22Rv1 (cell line): ENCODE measurements at regions not wholly inside any gene's neighbourhood (a gene's known extent, or its start where the extent isn't known, plus 50 kb on each side); places are given as distances from the start of the nearest gene placed in this dataset.

ENCODE experiments used
- H3K27ac ChIP-seq: fragments of 450-650 bp; 2 replicates; pipeline ENCODE4 v1.5.1; 2017
- ZFX ChIP-seq: fragments of 450-650 bp; IDR thresholded peaks from 2 replicates; pipeline ENCODE4 v1.6.1; 2017; ENCODE audit warnings: antibody characterized with exemption, borderline replicate concordance
- TF ChIP-seq, protein P1 (sequence below): fragments of 450-650 bp; IDR thresholded peaks from 2 replicates; pipeline ENCODE4 v1.5.1; 2017; ENCODE audit warnings: mild to moderate bottlenecking

GRCh38 chrX:7789200-7789599 lies 53.8 kb upstream of the VCX start:
- no peak overlapping the region for H3K27ac ChIP-seq
- TF ChIP-seq, protein P1, sequence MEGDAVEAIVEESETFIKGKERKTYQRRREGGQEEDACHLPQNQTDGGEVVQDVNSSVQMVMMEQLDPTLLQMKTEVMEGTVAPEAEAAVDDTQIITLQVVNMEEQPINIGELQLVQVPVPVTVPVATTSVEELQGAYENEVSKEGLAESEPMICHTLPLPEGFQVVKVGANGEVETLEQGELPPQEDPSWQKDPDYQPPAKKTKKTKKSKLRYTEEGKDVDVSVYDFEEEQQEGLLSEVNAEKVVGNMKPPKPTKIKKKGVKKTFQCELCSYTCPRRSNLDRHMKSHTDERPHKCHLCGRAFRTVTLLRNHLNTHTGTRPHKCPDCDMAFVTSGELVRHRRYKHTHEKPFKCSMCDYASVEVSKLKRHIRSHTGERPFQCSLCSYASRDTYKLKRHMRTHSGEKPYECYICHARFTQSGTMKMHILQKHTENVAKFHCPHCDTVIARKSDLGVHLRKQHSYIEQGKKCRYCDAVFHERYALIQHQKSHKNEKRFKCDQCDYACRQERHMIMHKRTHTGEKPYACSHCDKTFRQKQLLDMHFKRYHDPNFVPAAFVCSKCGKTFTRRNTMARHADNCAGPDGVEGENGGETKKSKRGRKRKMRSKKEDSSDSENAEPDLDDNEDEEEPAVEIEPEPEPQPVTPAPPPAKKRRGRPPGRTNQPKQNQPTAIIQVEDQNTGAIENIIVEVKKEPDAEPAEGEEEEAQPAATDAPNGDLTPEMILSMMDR, result no peak
- no peak for TF ChIP-seq ZFX

DNA sequence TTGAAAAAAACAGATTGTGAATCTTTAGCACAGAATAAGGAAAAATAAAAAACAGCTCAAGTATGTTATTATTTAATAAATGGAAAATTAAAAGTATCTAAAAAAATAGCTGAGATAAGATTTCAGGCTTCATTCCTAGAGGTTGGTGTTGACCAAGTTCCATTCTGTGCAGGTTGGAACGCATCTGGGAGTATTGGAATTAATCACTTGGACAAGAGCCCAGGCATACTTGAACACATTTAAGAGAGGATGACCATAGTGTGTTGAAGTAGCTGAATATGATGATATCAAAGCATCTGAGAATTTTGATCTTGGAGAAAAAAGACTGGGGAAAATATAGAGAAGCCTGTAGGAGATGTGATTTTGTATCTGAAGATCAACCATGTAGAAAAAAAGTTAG lies 54.6 kb upstream of the VCX start:
- no peak overlapping the region for H3K27ac ChIP-seq
- TF ChIP-seq, protein P1, result no peak
- no peak for TF ChIP-seq ZFX

GRCh38 chrX:7787714-7788113 lies 55.3 kb upstream of the VCX start:
- no peak overlapping the region for H3K27ac ChIP-seq
- TF ChIP-seq ZFX, result no peak
- TF ChIP-seq, protein P1, result no peak

GRCh38 chrX:7784580-7784979 lies 58.4 kb upstream of the VCX start:
- no peak overlapping the region for H3K27ac ChIP-seq
- TF ChIP-seq, protein P1, result no peak
- no peak for TF ChIP-seq ZFX

DNA sequence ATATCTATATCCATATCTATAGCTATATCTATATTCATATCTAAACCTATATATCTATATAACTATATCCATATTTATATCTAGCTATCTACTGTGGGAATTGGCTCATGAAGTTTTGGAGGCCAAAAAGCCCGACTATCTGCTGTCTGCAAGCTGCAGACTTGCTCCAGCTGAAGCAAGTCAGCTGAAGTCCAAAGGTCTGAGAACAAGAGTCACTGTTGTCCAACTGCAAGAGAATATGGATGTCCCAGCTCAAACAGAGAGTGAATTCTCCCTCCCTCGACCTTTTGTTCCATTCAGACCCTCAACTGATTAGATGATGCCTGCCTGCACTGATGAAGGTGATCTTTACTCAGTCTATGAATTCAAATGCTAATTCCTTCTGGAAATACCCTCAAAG lies 63.3 kb upstream of the VCX start:
- no peak overlapping the region for H3K27ac ChIP-seq
- no peak for TF ChIP-seq ZFX
- TF ChIP-seq, protein P1, result no peak

- no peak overlapping the region for H3K27ac ChIP-seq
- TF ChIP-seq, protein P1, result no peak
- TF ChIP-seq ZFX, result no peak
Measured at GRCh38 chrX:7775987-7776386, 67.0 kb upstream of the VCX start.

DNA sequence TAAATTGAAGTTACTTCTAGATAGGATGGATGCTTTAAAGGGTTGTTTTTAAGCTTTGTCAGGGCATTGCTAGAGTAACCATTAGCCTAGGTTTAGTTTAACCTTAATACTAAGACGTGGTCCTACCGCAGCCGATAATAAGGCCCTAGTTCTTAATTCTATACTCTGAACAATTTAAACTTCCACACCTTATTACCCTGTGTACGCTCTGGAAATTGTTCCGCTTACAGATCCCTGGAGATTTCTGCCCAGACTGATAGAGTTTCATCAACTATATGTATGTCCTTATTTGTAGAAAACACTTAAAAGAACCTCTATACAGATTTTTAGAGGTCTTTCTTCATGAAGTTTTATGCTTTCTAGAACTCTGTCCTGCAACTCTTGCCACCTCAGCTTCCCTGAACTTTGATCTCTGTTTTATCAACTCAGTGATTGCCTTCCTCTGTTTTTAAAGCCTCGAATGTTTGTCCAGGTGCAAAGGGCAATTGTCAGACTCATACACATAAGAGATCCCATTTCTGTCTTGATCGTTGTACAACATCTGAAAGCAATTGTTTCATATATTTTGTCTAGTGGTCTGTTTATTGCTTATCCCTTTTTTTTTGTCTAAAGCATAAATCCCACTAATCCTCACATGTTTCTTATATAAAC lies 71.1 kb upstream of the VCX start:
- H3K27ac ChIP-seq, result no peak overlapping the region
- TF ChIP-seq ZFX, result no peak

DNA sequence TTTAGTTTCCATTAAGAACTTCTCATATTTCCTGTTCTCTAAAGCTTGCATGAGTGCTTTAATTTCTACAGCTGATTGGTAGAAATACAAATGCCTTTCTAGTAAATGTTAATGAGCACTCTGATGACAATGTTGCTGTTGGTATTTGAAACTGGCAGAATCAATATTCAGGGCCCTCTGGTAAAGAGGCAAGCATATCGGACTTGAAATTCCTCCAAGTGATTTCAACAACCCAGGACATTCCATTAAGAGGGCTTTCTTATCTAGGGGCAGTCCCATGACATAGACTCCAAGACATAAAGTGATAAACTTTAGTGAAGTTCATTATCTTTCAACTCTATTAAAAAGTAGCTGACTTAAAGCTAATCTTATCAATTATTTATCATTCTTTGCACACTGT lies 83.1 kb upstream of the VCX start:
- TF ChIP-seq ZFX, result no peak
- TF ChIP-seq, protein P1, result no peak
- H3K27ac ChIP-seq, result no peak overlapping the region
